ENCODE measurements at regions not wholly inside any gene's neighbourhood (a gene's known extent, or its start where the extent isn't known, plus 50 kb on each side); places are given as distances from the start of the nearest gene placed in this dataset.

- no peak for DNase-seq
- intact Hi-C loops (cut with DNase I), result no loop called here
Observed at GRCh38 chr12:81843599-81843998, 84.4 kb upstream of the PPFIA2 start.

DNA sequence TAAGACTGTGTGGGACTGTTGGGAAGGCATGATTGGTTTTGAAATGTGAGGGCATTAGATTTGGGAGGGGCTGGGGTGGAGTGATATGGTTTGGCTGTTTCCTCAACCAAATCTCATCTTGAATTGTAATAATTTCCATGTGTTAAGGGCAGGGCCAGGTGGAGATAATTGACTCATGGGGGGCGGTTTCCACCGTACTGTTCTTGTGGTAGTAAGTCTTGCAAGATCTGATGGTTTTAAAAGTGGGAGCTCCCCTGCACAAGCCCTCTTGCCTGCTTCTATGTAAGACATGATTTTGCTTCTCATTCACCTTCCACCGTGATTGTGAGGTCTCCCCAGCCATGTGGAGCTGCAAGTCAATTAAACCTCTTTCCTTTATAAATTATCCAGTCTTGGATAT lies 76.6 kb upstream of the PPFIA2 start:
- intact Hi-C loops (cut with DNase I), result no loop called here

GRCh38 chr12:81819991-81820633 lies 61.0 kb upstream of the PPFIA2 start:
- intact Hi-C loops (cut with DNase I), result no loop called here
- no peak for DNase-seq

More for the DNA sequence above, 76.6 kb upstream of the PPFIA2 start:
- DNase-seq, result no peak

- intact Hi-C loops (cut with DNase I), result no loop called here
- DNase-seq, result no peak
Observed at GRCh38 chr12:81815611-81816010, 56.5 kb upstream of the PPFIA2 start.

DNA sequence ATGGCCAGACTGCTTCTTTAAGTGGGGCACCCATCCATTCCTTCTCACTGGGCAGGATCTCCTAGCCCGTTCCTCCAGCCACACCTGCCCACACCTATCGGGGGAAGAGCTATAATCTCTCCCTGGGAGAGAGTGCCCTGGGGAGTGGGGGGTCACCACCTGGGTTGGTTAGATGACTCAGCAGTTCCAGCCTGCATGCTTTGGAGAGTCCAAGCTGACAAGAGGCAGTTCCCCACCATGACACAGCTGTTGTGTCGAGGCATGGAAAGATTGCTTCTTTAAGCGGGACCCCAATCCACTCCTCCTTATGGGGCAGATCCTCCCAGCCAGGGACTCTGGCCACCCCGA lies 52.6 kb upstream of the PPFIA2 start:
- intact Hi-C loops (cut with DNase I), result no loop called here
- no peak for DNase-seq

DNA sequence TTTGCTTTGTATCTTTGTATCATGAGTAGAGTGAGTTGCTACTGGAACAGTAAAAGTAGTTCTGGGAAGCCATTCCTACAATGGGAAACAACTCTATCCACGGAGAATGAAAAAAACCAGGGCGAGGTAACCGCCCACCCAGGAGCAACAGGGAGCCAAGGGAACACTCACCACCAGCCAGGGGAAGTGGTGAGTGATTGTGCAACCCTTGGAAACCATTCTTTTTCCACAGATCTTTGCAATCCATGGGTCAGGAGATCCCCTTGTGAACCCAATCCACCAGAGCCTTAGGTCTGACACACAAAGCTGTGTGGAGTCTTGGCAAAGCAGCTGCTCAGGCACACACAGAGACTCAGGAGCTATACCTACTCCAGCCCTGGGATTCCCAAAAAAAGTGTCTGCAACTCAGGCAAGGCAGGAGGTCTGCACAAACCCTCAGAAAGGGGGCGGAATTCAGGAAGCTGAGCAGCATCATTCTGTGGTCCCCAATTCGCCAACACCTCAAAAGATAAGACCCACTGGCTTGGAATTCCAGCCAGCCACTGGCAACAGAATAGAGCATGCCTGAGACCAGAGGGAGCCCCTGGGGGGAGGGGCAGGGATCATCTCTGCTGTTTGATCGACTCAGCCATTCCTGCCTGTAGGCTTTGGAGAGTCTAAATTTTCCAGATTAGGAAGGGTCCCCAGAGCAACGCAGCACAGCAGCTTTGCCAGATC lies 52.1 kb upstream of the PPFIA2 start:
- intact Hi-C loops (cut with DNase I), result no loop called here
- no peak for DNase-seq

- intact Hi-C loops (cut with DNase I), result no loop called here
- no peak for DNase-seq
Observed at GRCh38 chr12:81809829-81810595, 50.9 kb upstream of the PPFIA2 start.

DNA sequence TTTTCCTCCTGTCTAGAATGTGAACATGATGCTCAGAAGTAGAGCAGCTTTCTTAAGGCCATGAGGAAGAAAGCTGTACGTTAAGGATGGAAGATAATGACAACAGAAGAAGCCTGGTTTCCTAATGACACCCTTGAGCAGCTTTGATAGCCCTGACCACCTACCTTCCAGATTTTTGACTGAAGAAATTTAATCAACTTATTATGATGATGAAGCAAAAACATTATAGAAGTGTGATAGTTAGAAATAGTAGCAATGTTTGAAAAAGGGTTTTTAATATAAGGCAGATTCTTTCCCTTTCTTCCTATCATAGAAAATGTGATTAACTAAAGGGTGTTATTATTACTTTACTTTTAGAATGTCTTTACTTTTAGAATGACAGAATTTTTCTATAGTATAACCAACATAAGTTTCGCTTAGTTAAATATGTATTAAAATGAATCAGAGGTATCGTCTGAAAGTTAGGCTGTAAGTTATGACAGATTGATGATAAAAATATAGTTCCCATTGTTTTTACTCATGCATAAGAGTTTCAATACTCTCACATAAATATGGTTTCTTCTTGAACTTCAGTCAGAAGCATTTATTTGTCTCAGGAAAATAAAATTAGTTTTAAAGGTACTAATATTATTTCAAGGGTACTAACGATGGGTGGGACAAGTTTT lies 50.1 kb upstream of the PPFIA2 start:
- no peak for DNase-seq
- intact Hi-C loops (cut with DNase I), result no loop called here
